ENCODE measurements at regions not wholly inside any gene's neighbourhood (a gene's known extent, or its start where the extent isn't known, plus 50 kb on each side); places are given as distances from the start of the nearest gene placed in this dataset.

DNA sequence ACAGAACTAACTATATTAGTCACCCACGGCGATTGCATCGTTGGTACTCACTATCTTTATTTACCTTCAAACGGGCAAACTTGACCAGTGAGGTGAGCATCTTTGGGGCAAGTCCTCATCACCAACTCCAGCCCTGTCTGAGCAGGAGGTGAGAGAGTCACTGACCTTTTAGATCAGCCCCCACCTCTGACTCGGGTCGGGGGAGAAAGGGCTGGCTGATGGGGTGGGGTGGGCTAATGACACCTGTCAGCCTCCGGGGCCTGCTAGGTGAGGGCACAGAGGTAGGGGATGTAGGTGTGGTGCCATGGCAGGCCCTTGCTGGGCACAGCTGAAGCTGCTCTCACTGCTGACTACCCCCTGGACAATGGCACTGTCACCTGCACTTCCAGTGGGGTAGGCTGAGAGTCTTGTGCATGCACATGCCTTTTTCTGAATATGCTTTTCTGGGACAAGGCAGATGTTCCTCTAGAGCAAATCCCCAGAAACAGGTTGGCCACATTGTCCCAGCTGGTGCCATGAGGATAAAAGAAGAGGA lies 359.5 kb upstream of the MKI67 start:
- no peak overlapping the region for H3K4me3 Mint-ChIP-seq
- no peak for DNase-seq
- H3K27ac Mint-ChIP-seq = no peak overlapping the region
- no peak for ATAC-seq
- no peaks in the 10 kb centered on the region for H3K36me3 Mint-ChIP-seq (ENCODE audit: low read depth)
- no peaks in the 10 kb centered on the region for H3K4me1 Mint-ChIP-seq
- no peaks in the 10 kb centered on the region for H3K9me3 ChIP-seq (ENCODE audit: control insufficient read depth, low read length, poor library complexity, severe bottlenecking)
- no peaks in the 10 kb centered on the region for H3K27me3 Mint-ChIP-seq

DNA sequence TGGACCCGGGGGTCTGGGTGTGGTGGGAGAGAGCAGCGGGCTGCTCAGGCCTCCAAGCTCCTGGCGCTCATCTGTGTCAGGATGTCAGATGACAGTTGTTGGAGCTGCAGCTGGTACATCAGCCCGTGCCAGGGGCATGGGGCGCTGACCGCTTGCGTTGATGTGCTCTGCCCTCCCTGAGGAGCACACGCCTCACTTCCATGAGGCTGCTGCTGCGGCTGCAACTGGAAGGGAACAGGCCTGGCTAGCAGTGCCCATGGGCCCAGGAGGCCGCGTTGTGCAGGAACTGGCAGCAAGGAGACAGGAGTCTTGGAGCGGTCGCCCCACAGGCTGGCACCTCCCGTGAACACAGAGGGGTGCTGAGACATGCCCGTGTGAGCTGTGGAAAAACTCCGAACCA lies 361.3 kb upstream of the MKI67 start:
- ATAC-seq (no peak), DNase-seq (no peak)
- H3K9me3 ChIP-seq (ENCODE audit: control insufficient read depth, low read length, poor library complexity, severe bottlenecking) = no peaks in the 10 kb centered on the region
- no peaks in the 10 kb centered on the region for H3K4me1 Mint-ChIP-seq
- H3K36me3 Mint-ChIP-seq (ENCODE audit: low read depth) = no peaks in the 10 kb centered on the region
- H3K27me3 Mint-ChIP-seq = no peaks in the 10 kb centered on the region
- H3K4me3 Mint-ChIP-seq = no peak overlapping the region
- H3K27ac Mint-ChIP-seq = no peak overlapping the region

DNA sequence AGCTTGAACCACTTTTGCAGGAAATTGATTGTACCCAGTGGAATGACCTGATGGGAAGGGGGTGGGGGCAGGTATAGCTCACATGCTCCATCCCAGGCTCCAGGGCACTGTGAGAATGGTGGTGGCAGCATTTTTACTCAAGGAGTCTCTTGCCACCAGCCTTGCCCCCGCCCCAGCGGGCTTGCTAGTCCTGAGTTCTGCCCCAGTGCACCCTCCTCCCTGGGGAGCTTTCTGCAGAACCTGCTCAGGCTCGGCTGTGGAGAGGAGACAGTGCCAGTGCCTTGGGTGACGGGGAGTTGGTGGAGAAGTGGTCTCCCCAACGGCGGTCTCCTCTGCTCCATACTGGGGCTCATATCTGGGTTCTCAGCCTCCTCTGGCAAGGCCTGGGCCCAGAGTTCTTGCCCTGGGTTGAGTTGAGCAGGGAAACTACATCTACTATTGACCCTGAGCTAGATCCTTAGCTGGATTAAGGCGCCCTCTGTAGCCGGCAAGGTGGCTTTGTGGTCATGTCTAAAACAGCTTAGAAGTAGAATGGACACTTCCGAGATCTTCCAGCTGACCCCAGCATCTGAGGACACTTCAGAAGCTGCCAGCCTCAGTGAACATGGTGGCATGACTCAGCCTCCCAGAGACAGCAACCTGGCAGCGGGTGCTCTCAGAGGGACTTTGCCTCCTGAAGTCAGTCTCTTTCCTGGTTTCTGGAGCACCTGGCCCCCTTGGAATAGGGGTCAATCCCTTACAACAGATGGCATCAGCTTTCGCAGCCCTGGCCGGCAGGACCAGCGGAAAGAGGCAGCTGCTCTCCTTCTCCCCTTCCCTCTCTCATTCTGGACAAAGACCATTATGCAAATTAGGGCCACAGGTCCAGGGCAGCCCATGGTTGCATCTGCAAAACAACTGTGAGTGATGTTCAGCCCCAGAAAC lies 363.4 kb upstream of the MKI67 start:
- no peaks in the 10 kb centered on the region for H3K9me3 ChIP-seq (ENCODE audit: control insufficient read depth, low read length, poor library complexity, severe bottlenecking)
- no peak for DNase-seq
- Mint-ChIP-seq H3K4me1 (no peaks in the 10 kb centered on the region), H3K4me3 (no peak overlapping the region), H3K27me3 (no peaks in the 10 kb centered on the region), H3K36me3 (ENCODE audit: low read depth) (no peaks in the 10 kb centered on the region), H3K27ac (no peak overlapping the region)
- no peak for ATAC-seq

DNA sequence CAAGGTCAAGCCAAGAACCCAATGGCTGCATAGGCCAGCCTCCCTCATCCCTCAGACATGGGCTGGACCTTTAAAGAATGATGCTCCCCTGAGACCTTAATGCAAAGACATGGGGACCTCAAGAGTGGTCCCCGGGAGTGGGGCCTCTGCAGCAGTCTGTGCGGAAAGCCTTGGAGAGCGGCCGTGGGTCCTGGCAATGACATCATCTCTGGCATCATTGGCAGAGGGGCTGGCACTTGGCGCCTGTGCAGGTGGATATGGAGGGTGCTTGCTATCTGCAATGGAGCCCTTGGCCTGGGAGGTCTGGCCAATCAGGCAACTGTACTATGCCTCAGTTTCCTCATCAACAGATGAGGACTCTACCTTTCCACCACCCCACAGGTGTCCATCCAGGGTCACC lies 365.5 kb upstream of the MKI67 start:
- ATAC-seq = no peak
- Mint-ChIP-seq H3K36me3 (ENCODE audit: low read depth) (no peaks in the 10 kb centered on the region), H3K27ac (no peak overlapping the region), H3K27me3 (no peaks in the 10 kb centered on the region), H3K4me3 (no peak overlapping the region), H3K4me1 (no peaks in the 10 kb centered on the region)
- no peak for DNase-seq
- no peaks in the 10 kb centered on the region for H3K9me3 ChIP-seq (ENCODE audit: control insufficient read depth, low read length, poor library complexity, severe bottlenecking)

DNA sequence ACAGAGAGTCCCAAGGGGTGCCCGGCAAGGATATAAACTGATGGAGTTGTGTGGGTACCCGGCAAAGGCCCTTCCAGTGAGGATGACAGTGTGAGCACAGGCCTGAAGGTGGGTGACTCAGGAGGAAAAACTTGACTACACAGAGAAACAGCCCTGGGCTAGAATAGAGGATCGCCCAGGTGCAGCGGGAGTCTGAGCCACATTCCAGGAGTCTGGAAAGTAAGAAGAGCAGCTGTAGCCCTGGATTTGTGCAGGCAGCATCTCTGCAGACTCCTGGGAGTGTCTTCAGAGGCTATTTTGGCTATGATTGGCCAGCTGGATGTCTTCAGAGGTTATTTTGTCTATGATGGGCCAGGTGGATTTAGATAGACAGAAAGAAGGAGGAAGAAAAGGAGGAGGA lies 367.6 kb upstream of the MKI67 start:
- DNase-seq = no peak
- H3K4me1 Mint-ChIP-seq = no peaks in the 10 kb centered on the region

DNA sequence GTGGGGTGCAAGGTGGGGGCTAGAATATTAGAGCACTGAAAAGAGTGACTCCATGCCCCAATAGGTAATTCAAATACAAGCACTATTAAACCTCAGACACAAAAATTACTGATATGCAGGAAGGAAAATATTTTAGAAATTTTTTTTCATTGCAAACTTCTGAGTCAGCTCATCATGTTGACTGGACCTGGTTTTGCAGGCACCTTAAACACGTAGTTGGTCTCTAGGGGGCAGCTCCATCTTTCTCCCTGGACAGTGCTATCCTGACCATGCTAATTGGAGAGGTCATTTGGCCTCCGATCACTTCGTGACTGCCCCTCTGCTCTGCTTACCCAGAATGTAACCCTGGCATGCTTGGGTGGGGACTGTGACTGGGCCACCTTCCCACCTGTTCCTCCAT lies 368.4 kb upstream of the MKI67 start:
- Mint-ChIP-seq H3K27ac (no peak overlapping the region), H3K4me1 (no peaks in the 10 kb centered on the region), H3K36me3 (ENCODE audit: low read depth) (no peaks in the 10 kb centered on the region), H3K4me3 (no peak overlapping the region), H3K27me3 (no peaks in the 10 kb centered on the region)
- no peaks in the 10 kb centered on the region for H3K9me3 ChIP-seq (ENCODE audit: control insufficient read depth, low read length, poor library complexity, severe bottlenecking)
- DNase-seq (no peak), ATAC-seq (no peak)

More for the DNA sequence above, 367.6 kb upstream of the MKI67 start:
- Mint-ChIP-seq H3K27ac (no peak overlapping the region), H3K36me3 (ENCODE audit: low read depth) (no peaks in the 10 kb centered on the region), H3K27me3 (no peaks in the 10 kb centered on the region), H3K4me3 (no peak overlapping the region)
- H3K9me3 ChIP-seq (ENCODE audit: control insufficient read depth, low read length, poor library complexity, severe bottlenecking) = no peaks in the 10 kb centered on the region
- no peak for ATAC-seq

DNA sequence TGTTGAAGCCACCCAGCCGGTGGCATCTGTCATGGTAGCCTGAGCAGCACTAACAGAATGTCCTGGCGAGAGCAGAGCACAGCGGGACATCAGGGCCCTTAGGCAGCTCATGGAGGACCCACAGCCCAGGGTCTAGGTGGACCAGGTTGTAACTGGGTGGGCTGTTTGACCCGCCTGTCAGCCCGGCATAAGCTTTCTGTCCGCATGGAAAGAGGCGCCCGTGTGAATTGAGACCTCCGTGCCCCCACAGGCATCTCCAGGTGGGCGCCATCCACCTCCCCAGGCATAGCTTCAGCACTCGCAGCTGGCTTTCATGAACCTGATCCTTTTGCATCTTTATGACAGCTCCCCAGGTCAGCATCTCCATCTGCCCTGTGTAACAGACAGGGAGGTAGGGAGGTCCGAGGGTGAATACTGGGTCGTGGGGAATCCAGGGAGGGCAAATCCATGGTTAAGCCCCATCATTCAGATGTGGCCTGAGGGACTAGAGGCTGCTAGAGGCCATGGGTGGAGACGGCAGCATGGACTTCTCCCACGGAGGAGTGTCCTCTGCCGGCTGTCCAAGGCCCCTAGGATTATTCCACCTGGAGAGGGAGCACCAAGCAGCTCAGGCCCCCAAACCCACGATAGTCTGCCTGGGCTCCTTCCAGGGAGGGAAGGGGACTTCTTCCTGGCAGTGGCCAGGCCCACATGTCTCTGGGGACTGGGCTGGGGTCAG lies 371.6 kb upstream of the MKI67 start:
- H3K9me3 ChIP-seq (ENCODE audit: control insufficient read depth, low read length, poor library complexity, severe bottlenecking) = no peaks in the 10 kb centered on the region
- H3K4me1 Mint-ChIP-seq = no peaks in the 10 kb centered on the region
- H3K36me3 Mint-ChIP-seq (ENCODE audit: low read depth) = no peaks in the 10 kb centered on the region
- no peak overlapping the region for H3K4me3 Mint-ChIP-seq
- no peaks in the 10 kb centered on the region for H3K27me3 Mint-ChIP-seq
- ATAC-seq (no peak), DNase-seq (no peak)
- H3K27ac Mint-ChIP-seq = no peak overlapping the region

DNA sequence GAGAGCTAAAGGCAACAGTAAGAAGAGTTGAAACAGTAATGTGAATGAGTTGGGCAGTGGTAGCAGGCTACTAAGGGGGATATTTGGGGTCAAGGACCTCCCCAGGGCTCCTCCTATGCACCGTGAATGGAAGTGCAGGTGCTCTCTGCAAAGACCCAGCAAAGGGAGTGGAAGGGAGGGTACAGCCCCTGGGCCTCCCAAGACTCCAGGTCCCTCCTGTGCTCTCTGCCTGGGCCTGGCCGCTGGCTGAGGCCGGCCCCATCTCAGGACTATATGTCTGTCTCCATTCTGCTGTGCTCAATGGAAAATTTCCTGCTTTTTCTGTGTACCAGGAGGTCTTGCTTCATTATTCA lies 372.1 kb upstream of the MKI67 start:
- DNase-seq (no peak), ATAC-seq (no peak)
- Mint-ChIP-seq H3K4me1 (no peaks in the 10 kb centered on the region), H3K27ac (no peak overlapping the region), H3K4me3 (no peak overlapping the region), H3K27me3 (no peaks in the 10 kb centered on the region), H3K36me3 (ENCODE audit: low read depth) (no peaks in the 10 kb centered on the region)
- no peaks in the 10 kb centered on the region for H3K9me3 ChIP-seq (ENCODE audit: control insufficient read depth, low read length, poor library complexity, severe bottlenecking)

DNA sequence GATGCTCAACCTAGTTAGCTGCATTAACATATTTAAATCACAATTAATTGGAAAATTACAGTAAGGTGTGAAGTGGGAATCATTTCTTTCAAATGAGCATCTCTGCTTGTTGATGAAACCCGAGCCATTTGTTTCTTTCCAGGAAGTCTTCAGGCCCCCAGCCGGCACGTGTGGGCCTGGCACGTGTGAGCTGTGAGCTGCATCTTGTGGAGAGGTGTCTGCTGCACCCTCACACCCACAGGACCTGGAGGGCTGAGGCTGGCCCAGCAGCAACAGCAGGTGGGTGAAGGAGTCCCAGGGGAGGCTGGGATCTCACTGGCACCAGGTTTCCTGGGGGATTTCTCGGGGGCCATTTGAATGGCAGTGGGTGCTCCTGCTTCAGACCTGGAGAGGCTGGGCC lies 372.5 kb upstream of the MKI67 start:
- H3K4me3 Mint-ChIP-seq = no peak overlapping the region
- ATAC-seq (no peak), DNase-seq (no peak)
- no peaks in the 10 kb centered on the region for H3K9me3 ChIP-seq (ENCODE audit: control insufficient read depth, low read length, poor library complexity, severe bottlenecking)
- peaks cover 1% of the 10 kb centered on the region for H3K27me3 Mint-ChIP-seq
- no peaks in the 10 kb centered on the region for H3K36me3 Mint-ChIP-seq (ENCODE audit: low read depth)
- H3K27ac Mint-ChIP-seq = no peak overlapping the region
- H3K4me1 Mint-ChIP-seq = no peaks in the 10 kb centered on the region

DNA sequence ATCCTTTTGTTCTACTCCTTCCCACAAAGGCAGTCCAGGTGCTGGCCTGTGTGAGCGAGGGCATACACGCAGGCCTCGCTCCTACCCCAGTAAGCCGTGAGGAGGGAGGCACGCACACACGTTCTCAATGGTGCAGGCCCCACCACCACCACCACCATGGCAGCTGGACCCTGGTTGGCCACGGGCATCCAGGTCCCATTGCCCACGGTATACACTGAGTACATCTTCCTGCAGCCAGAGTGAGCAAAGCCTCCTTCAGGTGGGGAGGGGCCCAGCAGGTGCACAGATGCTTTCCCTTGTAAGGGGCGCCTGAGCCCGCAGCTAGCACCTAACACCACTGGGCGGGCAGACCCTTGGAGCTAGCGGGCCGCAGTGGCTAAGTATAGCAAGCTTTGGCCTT lies 373.3 kb upstream of the MKI67 start:
- H3K27me3 Mint-ChIP-seq = peaks cover 6% of the 10 kb centered on the region
- H3K4me3 Mint-ChIP-seq = no peak overlapping the region
- no peaks in the 10 kb centered on the region for H3K4me1 Mint-ChIP-seq
- no peak for ATAC-seq
- H3K9me3 ChIP-seq (ENCODE audit: control insufficient read depth, low read length, poor library complexity, severe bottlenecking) = no peaks in the 10 kb centered on the region
- no peak overlapping the region for H3K27ac Mint-ChIP-seq
- no peaks in the 10 kb centered on the region for H3K36me3 Mint-ChIP-seq (ENCODE audit: low read depth)
- DNase-seq = no peak

DNA sequence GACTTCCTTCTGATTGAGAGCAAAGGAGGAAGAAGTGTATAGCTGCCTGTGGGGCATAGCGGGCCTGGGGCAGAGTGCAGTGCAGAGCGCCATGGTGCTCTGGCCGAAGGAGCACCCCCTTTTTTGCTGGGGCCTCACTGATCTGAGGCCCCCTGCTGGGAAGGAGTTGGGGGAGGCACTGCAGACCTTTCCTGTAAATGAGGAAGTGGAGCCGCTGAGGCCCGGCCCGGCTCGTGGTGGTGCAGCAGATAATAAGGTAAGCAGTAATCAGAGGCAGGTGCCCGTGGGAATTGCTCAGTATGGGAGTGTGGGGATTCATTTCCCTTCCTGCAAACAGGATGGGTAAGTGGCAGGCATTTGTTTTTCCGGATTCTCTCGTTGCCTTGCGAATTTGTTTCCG lies 373.7 kb upstream of the MKI67 start:
- no peak for ATAC-seq

DNA sequence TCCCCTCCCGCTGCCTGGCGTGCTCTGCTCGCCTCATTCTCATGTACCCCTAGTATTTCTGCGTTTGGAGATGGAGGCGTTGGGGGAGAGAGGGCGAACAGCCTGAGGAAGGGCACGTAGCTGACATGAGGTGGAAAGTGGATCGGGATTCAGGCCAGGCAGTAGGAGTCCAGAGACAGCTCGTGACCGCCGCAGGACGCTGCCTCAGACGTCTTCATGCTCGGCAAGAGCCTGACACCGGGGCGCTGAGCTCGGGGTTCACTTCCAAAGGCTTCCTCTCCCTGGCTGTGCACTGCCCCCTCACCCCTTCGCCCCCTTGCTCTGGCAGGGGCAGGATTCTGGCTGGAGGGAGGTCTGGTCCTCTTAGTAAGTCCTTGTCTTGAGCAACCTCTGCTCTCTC lies 374.4 kb upstream of the MKI67 start:
- H3K9me3 ChIP-seq (ENCODE audit: control insufficient read depth, low read length, poor library complexity, severe bottlenecking) = no peaks in the 10 kb centered on the region
- ATAC-seq = no peak
- Mint-ChIP-seq H3K27ac (no peak overlapping the region), H3K4me1 (no peaks in the 10 kb centered on the region), H3K36me3 (ENCODE audit: low read depth) (no peaks in the 10 kb centered on the region), H3K4me3 (no peak overlapping the region), H3K27me3 (peaks cover 6% of the 10 kb centered on the region)
- DNase-seq = no peak

More for the DNA sequence above, 373.7 kb upstream of the MKI67 start:
- no peaks in the 10 kb centered on the region for H3K9me3 ChIP-seq (ENCODE audit: control insufficient read depth, low read length, poor library complexity, severe bottlenecking)
- H3K36me3 Mint-ChIP-seq (ENCODE audit: low read depth) = no peaks in the 10 kb centered on the region
- peaks cover 6% of the 10 kb centered on the region for H3K27me3 Mint-ChIP-seq
- no peaks in the 10 kb centered on the region for H3K4me1 Mint-ChIP-seq
- H3K4me3 Mint-ChIP-seq = no peak overlapping the region
- H3K27ac Mint-ChIP-seq = no peak overlapping the region
- DNase-seq = no peak

DNA sequence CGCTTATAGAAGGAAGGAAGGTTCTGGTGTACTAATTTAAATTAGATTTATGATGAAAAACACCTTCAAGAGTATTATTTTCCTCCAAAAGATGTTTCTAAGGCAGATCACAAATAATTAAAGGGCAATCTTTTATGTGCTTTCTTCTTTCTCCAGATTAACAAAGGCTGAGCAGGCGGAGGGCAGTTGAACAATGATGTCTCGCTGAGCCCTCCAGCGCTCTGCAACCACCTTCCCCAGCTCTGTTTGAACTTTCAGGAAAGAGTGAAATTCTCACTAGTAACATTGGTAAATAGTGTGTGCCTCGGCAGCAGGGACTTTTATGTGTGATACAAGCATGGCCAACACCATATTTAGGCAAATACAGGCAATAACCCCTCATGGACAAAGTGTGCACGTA lies 379.1 kb upstream of the MKI67 start:
- no peak for DNase-seq
- no peak for ATAC-seq
- Mint-ChIP-seq H3K4me1 (no peaks in the 10 kb centered on the region), H3K36me3 (ENCODE audit: low read depth) (no peaks in the 10 kb centered on the region), H3K4me3 (no peak overlapping the region), H3K27ac (no peak overlapping the region), H3K27me3 (peaks cover 6% of the 10 kb centered on the region)
- no peaks in the 10 kb centered on the region for H3K9me3 ChIP-seq (ENCODE audit: control insufficient read depth, low read length, poor library complexity, severe bottlenecking)

All from T-helper 17 cell (primary cell).